Right atrium auricular region (tissue), 2 donors: ENCODE measurements at regions not wholly inside any gene's neighbourhood (a gene's known extent, or its start where the extent isn't known, plus 50 kb on each side); places are given as distances from the start of the nearest gene placed in this dataset.

Experiments used
- DNase-seq: peaks from one replicate; pipeline ENCODE4 v3.0.0-alpha.2; 2019; ENCODE audit warnings: low spot score
- H3K27ac ChIP-seq, 2 donors: fragments of 200-600 bp; sonication (generic); 1 replicate in 1 of 2; 2 replicates in 1 of 2; pipeline ENCODE4 v1.5.1; 2016 to 2019
- H3K27me3 ChIP-seq, 2 donors: fragments of 200-600 bp; sonication (generic); one replicate each; pipeline versions ENCODE4 v1.5.1 to v1.6.0; 2017 to 2019
- H3K36me3 ChIP-seq: fragments of 200-600 bp; sonication (generic); one replicate; pipeline ENCODE4 v1.5.1; 2016
- H3K4me1 ChIP-seq, 2 donors: fragments of 200-600 bp; sonication (generic); one replicate each; pipeline versions ENCODE4 v1.5.1 to v1.6.0; 2017 to 2019
- H3K4me3 ChIP-seq, 2 donors: fragments of 200-600 bp; sonication (generic); 1 replicate in 1 of 2; 2 replicates in 1 of 2; pipeline ENCODE4 v1.5.1; 2017 to 2019; ENCODE audit warnings: mild to moderate bottlenecking in 1 of 2, moderate library complexity in 1 of 2
- H3K9me3 ChIP-seq, 2 donors: fragments of 200-600 bp; sonication (generic); one replicate each; pipeline ENCODE4 v1.5.1; 2019
- TF ChIP-seq, protein P1 (sequence below), 2 donors: fragments of 200-600 bp; sonication (generic); IDR thresholded peaks; one replicate each; pipeline ENCODE4 v1.5.1; 2019; ENCODE audit warnings: antibody characterized with exemption in 2 of 2

DNA sequence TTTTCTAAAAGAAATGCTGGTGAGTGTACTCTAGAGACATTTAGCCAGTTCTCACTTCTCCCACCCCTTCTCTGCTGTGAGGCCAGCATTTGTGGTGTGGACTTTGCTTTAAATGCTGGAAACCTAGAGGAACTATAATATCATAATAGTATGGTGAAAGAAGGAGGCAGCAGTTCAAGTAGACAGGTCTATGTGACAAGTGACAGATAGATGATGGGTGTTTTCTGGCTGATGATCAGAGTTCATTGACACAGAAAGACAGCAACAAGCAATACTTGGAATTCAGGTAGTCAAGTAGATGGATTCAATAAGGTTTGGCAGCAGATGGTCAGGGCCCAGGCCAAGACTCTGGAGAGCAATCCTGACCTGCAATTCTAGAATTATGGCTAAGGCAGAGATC, 317.5 kb downstream of the PCDH7 start:
- no peaks in the 10 kb centered on the region for H3K36me3 ChIP-seq
- no peak for DNase-seq
- no peak overlapping the region for H3K4me3 ChIP-seq
- H3K27me3 ChIP-seq = no peaks in the 10 kb centered on the region
- TF ChIP-seq, protein P1, sequence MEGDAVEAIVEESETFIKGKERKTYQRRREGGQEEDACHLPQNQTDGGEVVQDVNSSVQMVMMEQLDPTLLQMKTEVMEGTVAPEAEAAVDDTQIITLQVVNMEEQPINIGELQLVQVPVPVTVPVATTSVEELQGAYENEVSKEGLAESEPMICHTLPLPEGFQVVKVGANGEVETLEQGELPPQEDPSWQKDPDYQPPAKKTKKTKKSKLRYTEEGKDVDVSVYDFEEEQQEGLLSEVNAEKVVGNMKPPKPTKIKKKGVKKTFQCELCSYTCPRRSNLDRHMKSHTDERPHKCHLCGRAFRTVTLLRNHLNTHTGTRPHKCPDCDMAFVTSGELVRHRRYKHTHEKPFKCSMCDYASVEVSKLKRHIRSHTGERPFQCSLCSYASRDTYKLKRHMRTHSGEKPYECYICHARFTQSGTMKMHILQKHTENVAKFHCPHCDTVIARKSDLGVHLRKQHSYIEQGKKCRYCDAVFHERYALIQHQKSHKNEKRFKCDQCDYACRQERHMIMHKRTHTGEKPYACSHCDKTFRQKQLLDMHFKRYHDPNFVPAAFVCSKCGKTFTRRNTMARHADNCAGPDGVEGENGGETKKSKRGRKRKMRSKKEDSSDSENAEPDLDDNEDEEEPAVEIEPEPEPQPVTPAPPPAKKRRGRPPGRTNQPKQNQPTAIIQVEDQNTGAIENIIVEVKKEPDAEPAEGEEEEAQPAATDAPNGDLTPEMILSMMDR (IDR thresholded peaks at IDR 0.05) = no peak
- no peaks in the 10 kb centered on the region for H3K4me1 ChIP-seq
- no peak overlapping the region for H3K27ac ChIP-seq
- no peaks in the 10 kb centered on the region for H3K9me3 ChIP-seq

DNA sequence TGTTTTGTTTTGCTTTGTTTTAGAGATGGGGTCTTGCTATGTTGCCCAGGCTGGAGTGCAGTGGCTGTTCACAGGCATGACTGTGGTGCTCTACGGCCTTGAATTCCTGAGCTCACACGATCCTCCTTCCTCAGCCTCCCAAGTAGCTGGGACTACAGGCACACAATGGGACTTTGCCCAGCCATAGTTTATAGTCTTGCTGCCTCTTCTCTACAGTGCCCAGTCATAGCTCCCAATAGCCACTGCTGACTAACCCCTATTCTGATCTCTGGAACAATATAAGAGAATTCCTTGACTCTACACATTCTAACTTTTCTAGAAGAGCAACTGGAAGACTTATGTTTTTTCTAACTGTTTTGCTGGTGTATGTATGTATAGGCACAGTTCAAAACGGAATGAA, 319.2 kb downstream of the PCDH7 start:
- TF ChIP-seq, protein P1 (IDR thresholded peaks at IDR 0.05) = no peak

DNA sequence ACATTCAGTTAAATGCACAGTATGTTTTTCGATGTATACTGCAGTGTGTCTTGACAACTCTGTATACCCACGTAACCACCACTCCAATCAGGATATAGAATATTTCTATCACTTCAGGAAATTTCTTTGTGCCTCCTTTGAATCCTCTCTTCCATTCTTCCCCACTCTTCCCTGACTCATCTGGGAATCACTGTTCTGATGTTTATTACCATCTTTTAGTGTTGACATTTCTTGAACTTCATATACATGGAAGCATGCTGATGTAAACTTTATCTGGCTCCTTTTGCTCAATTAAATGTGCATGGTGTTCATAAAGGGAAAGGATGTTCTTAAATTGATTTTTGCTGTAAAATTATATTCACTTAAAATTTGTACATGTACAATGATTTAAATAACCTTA, 319.9 kb downstream of the PCDH7 start:
- Histone ChIP-seq H3K27me3 (no peaks in the 10 kb centered on the region), H3K4me1 (no peaks in the 10 kb centered on the region), H3K9me3 (no peaks in the 10 kb centered on the region), H3K4me3 (no peak overlapping the region), H3K36me3 (no peaks in the 10 kb centered on the region), H3K27ac (no peak overlapping the region)
- DNase-seq = no peak
- TF ChIP-seq, protein P1 (IDR thresholded peaks at IDR 0.05) = no peak

More for the DNA sequence above, 319.2 kb downstream of the PCDH7 start:
- H3K27me3 ChIP-seq = no peaks in the 10 kb centered on the region
- H3K36me3 ChIP-seq = no peaks in the 10 kb centered on the region
- H3K4me1 ChIP-seq = no peaks in the 10 kb centered on the region
- no peak overlapping the region for H3K27ac ChIP-seq
- DNase-seq = no peak
- H3K4me3 ChIP-seq = no peak overlapping the region
- no peaks in the 10 kb centered on the region for H3K9me3 ChIP-seq

DNA sequence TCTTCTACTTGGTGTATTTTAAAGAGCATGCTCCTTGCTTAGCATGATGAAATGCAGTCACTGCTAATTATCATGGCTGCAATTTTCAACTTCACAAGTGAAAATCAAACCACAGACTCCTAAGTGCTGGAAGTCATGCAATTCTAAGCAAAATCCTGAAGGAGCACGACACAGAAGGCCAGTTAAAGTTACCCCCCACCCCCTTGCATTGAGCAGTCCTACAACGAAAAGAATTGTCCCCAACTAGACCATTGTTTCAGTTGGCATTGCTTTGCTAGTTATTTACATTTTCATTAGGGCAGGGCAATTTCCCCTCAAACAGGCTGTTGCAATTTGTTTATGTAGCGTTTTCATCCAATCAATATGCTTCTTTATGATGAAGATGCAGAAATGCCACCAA, 321.2 kb downstream of the PCDH7 start:
- no peak overlapping the region for H3K4me3 ChIP-seq
- no peaks in the 10 kb centered on the region for H3K4me1 ChIP-seq
- TF ChIP-seq, protein P1 (IDR thresholded peaks at IDR 0.05) = no peak
- H3K27me3 ChIP-seq = no peaks in the 10 kb centered on the region
- no peak overlapping the region for H3K27ac ChIP-seq
- no peak for DNase-seq
- H3K9me3 ChIP-seq = no peaks in the 10 kb centered on the region
- H3K36me3 ChIP-seq = no peaks in the 10 kb centered on the region

DNA sequence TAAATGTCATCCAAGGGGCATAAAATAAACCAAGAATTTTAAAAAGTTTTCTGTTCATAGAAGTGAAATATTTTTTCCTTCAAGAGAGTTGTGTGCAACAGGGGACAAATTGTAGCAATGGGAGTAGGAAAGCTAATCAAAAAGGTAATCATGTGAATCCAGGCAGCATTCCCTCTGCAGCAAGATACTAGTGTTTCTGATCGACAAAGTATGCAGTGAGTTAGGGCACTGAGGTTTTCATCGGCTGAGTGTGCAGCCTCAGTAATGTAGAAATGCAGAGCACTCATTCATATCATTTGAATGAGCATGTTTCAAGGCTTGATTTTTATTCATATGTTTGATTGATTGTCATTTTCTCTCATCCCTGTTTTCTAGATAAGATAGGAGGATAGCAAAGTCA, 321.7 kb downstream of the PCDH7 start:
- H3K36me3 ChIP-seq = no peaks in the 10 kb centered on the region
- no peak overlapping the region for H3K27ac ChIP-seq
- H3K4me1 ChIP-seq = no peaks in the 10 kb centered on the region
- DNase-seq = no peak
- H3K4me3 ChIP-seq = no peak overlapping the region
- H3K9me3 ChIP-seq = no peaks in the 10 kb centered on the region
- TF ChIP-seq, protein P1 (IDR thresholded peaks at IDR 0.05) = no peak
- no peaks in the 10 kb centered on the region for H3K27me3 ChIP-seq

DNA sequence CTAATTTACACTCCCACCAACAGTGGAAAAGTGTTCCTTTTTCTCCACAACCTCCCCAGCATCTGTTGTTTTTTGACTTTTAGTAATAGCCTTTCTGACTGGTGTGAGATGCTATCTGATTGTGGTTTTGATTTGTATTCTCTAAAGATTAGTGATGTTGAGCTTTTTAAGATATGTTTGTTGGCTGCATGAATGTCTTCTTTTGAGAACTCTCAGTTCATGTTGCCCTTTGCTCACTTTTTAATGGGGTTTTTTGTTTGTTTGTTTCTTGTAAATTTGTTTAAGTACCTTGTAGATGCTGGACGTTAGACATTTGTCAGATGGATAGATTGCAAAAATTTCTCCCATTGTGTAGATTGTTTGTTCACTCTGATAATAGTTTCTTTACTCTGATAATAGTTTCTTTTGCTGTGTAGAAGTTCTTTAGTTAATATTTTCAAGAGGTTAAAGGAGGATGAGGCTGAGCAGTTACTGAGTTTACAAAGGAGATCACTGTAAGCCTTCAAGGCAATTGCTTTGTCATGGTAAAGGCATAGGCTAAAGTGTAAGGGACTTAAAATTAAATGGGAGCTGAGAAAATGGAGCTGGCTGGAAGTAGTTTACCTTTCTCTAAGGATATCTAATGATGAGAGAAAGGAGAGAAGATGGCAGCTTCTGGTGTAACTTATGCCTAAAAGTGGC, 323.4 kb downstream of the PCDH7 start:
- H3K9me3 ChIP-seq = no peaks in the 10 kb centered on the region
- H3K27ac ChIP-seq = no peak overlapping the region

More for the DNA sequence above, 323.4 kb downstream of the PCDH7 start:
- Histone ChIP-seq H3K27me3 (no peaks in the 10 kb centered on the region), H3K4me3 (no peak overlapping the region), H3K36me3 (no peaks in the 10 kb centered on the region), H3K4me1 (no peaks in the 10 kb centered on the region)
- TF ChIP-seq, protein P1 (IDR thresholded peaks at IDR 0.05) = no peak
- no peak for DNase-seq
